ENCODE measurements at regions not wholly inside any gene's neighbourhood (a gene's known extent, or its start where the extent isn't known, plus 50 kb on each side); places are given as distances from the start of the nearest gene placed in this dataset.
"Not testable (repeated sequence)": the region's sequence is repeated elsewhere in the genome, so short reads cannot be mapped to it uniquely, and the experiment has no call there.

- DNase-seq, result no peak
Observed at GRCh38 chr3:102038477-102039142, 189.3 kb downstream of the NFKBIZ start.

- DNase-seq, result not testable (repeated sequence)
Observed at GRCh38 chr3:102040144-102040543, 190.8 kb downstream of the NFKBIZ start.

GRCh38 chr3:102053375-102053989, 204.2 kb downstream of the NFKBIZ start:
- DNase-seq, result no peak

GRCh38 chr3:102054543-102055080, 205.3 kb downstream of the NFKBIZ start:
- no peak for DNase-seq

- no peak for DNase-seq
Observed at GRCh38 chr3:102057781-102058421, 208.6 kb downstream of the NFKBIZ start.

GRCh38 chr3:102059145-102059943, 210.0 kb downstream of the NFKBIZ start:
- no peak for DNase-seq

GRCh38 chr3:102060814-102061213, 211.5 kb downstream of the NFKBIZ start:
- no peak for DNase-seq

- DNase-seq, result no peak
Observed at GRCh38 chr3:102063572-102063971, 214.3 kb downstream of the NFKBIZ start.

- DNase-seq, result no peak
Observed at GRCh38 chr3:102066470-102066869, 217.2 kb downstream of the NFKBIZ start.

- no peak for DNase-seq
Observed at GRCh38 chr3:102068327-102068726, 219.0 kb downstream of the NFKBIZ start.

- no peak for DNase-seq
Observed at GRCh38 chr3:102068736-102069135, 219.4 kb downstream of the NFKBIZ start.

GRCh38 chr3:102069211-102069662, 219.9 kb downstream of the NFKBIZ start:
- DNase-seq, result no peak

- no peak for DNase-seq
Observed at GRCh38 chr3:102074946-102075345, 225.6 kb downstream of the NFKBIZ start.

GRCh38 chr3:102078401-102078800, 229.1 kb downstream of the NFKBIZ start:
- no peak for DNase-seq

- no peak for DNase-seq
Observed at GRCh38 chr3:102078854-102079808, 229.8 kb downstream of the NFKBIZ start.

GRCh38 chr3:102079809-102080197, 230.5 kb downstream of the NFKBIZ start:
- no peak for DNase-seq

GRCh38 chr3:102081572-102082289, 232.4 kb downstream of the NFKBIZ start:
- no peak for DNase-seq

GRCh38 chr3:102083473-102083872, 234.2 kb downstream of the NFKBIZ start:
- DNase-seq, result no peak

GRCh38 chr3:102084006-102084405, 234.7 kb downstream of the NFKBIZ start:
- no peak for DNase-seq

GRCh38 chr3:102084704-102085103, 235.4 kb downstream of the NFKBIZ start:
- DNase-seq, result no peak

All from NCI-H1436 treated with DMSO at 0.1 percent for 48 hours (cell line).